Activated CD4-positive, alpha-beta T cell treated with anti-CD3 and anti-CD28 coated beads for 1 hour (primary cell): ENCODE measurements at regions not wholly inside any gene's neighbourhood (a gene's known extent, or its start where the extent isn't known, plus 50 kb on each side); places are given as distances from the start of the nearest gene placed in this dataset.
"Not testable (repeated sequence)": the region's sequence is repeated elsewhere in the genome, so short reads cannot be mapped to it uniquely, and the experiment has no call there.

Experiments
- DNase-seq: peaks from one replicate; pipeline ENCODE4 v3.0.0-alpha.2; 2020

- no peak for DNase-seq
Observed at GRCh38 chr13:33634546-33634982, 183.4 kb upstream of the RFC3 start.

- no peak for DNase-seq
Observed at GRCh38 chr13:33636243-33636642, 181.7 kb upstream of the RFC3 start.

- DNase-seq: no peak
Observed at GRCh38 chr13:33636955-33637670, 180.8 kb upstream of the RFC3 start.

- DNase-seq: no peak
Observed at GRCh38 chr13:33637978-33638743, 179.8 kb upstream of the RFC3 start.

GRCh38 chr13:33639158-33639557 is 178.8 kb upstream of the RFC3 start:
- DNase-seq: no peak

- DNase-seq: no peak
Observed at GRCh38 chr13:33639626-33640080, 178.3 kb upstream of the RFC3 start.

- no peak for DNase-seq
Observed at GRCh38 chr13:33640832-33641231, 177.1 kb upstream of the RFC3 start.

- no peak for DNase-seq
Observed at GRCh38 chr13:33642374-33643065, 175.4 kb upstream of the RFC3 start.

- no peak for DNase-seq
Observed at GRCh38 chr13:33644581-33645543, 173.1 kb upstream of the RFC3 start.

- DNase-seq: no peak
Observed at GRCh38 chr13:33645591-33646554, 172.1 kb upstream of the RFC3 start.

- no peak for DNase-seq
Observed at GRCh38 chr13:33649212-33649878, 168.6 kb upstream of the RFC3 start.

- no peak for DNase-seq
Observed at GRCh38 chr13:33651766-33652165, 166.2 kb upstream of the RFC3 start.

GRCh38 chr13:33657274-33657673 is 160.7 kb upstream of the RFC3 start:
- DNase-seq: no peak

- no peak for DNase-seq
Observed at GRCh38 chr13:33659466-33659865, 158.5 kb upstream of the RFC3 start.

- DNase-seq: no peak
Observed at GRCh38 chr13:33659894-33660293, 158.1 kb upstream of the RFC3 start.

GRCh38 chr13:33662392-33662791 is 155.6 kb upstream of the RFC3 start:
- no peak for DNase-seq

GRCh38 chr13:33665626-33666175 is 152.2 kb upstream of the RFC3 start:
- DNase-seq: no peak

- DNase-seq: no peak
Observed at GRCh38 chr13:33671560-33671959, 146.4 kb upstream of the RFC3 start.

GRCh38 chr13:33672022-33672421 is 145.9 kb upstream of the RFC3 start:
- not testable (repeated sequence) for DNase-seq
